CD14-positive monocyte (primary cell): ENCODE measurements at regions not wholly inside any gene's neighbourhood (a gene's known extent, or its start where the extent isn't known, plus 50 kb on each side); places are given as distances from the start of the nearest gene placed in this dataset.

Source experiments
- DNase-seq, 3 donors: peaks; one replicate each; pipeline ENCODE4 v3.0.0-alpha.2; 2011 to 2022
- H2AFZ ChIP-seq: 2 replicates; pipeline ENCODE4 v1.6.0; 2012; ENCODE audit warnings: mild to moderate bottlenecking, low read depth, low read length, inconsistent platforms; ENCODE audit not compliant: insufficient read depth, poor library complexity, severe bottlenecking
- H3K27ac ChIP-seq, 2 donors: 1 replicate in 1 of 2; 2 replicates in 1 of 2; pipeline ENCODE4 v1.5.1; 2012 to 2013; ENCODE audit warnings: low read length in 2 of 2, control low read depth in 1 of 2, inconsistent platforms in 1 of 2, low read depth in 1 of 2, mild to moderate bottlenecking in 1 of 2
- H3K27me3 ChIP-seq, 2 donors: one replicate each; pipeline versions ENCODE4 v1.6.0 to v1.6.1; 2011 to 2013; ENCODE audit warnings: low read length in 2 of 2; ENCODE audit not compliant: control insufficient read depth in 2 of 2, insufficient read depth in 2 of 2
- H3K36me3 ChIP-seq, 2 donors: replicated peaks in 1 of 2; 1 replicate in 1 of 2; 2 replicates in 1 of 2; pipeline versions ENCODE4 v1.5.1 to v1.6.1; 2012 to 2013; ENCODE audit warnings: low read length in 2 of 2, control low read depth in 1 of 2, inconsistent platforms in 1 of 2, mild to moderate bottlenecking in 1 of 2; ENCODE audit not compliant: insufficient read depth in 2 of 2, control insufficient read depth in 1 of 2
- H3K4me1 ChIP-seq, 2 donors: 1 replicate in 1 of 2; 2 replicates in 1 of 2; pipeline versions ENCODE4 v1.5.1 to v1.6.1; 2012 to 2013; ENCODE audit warnings: low read length in 2 of 2, control low read depth in 1 of 2, inconsistent platforms in 1 of 2, mild to moderate bottlenecking in 1 of 2, moderate library complexity in 1 of 2; ENCODE audit not compliant: insufficient read depth in 2 of 2, control insufficient read depth in 1 of 2
- H3K4me2 ChIP-seq: replicated peaks from 2 replicates; pipeline ENCODE3; 2012; ENCODE audit warnings: low read length, moderate library complexity, mild to moderate bottlenecking; ENCODE audit not compliant: poor library complexity, severe bottlenecking; ENCODE audit errors: extremely low read depth
- H3K4me3 ChIP-seq, 3 experiments: fragments of 200-600 bp in 1 of 3; sonication (generic) in 1 of 3; replicated peaks in 1 of 3; 1 replicate in 2 of 3; 2 replicates in 1 of 3; pipeline ENCODE4 v1.5.1; 2011 to 2013; ENCODE audit warnings: low read length in 3 of 3, mild to moderate bottlenecking in 3 of 3, control low read depth in 2 of 3, low read depth in 2 of 3, inconsistent platforms in 1 of 3, moderate library complexity in 1 of 3
- H3K79me2 ChIP-seq: 2 replicates; pipeline ENCODE4 v1.6.0; 2012; ENCODE audit warnings: mild to moderate bottlenecking, control low read depth, inconsistent platforms, low read length, moderate library complexity; ENCODE audit not compliant: insufficient read depth
- H3K9ac ChIP-seq: 2 replicates; pipeline ENCODE4 v1.6.0; 2017; ENCODE audit warnings: low read length, mild to moderate bottlenecking; ENCODE audit not compliant: insufficient read depth, poor library complexity, severe bottlenecking
- H3K9me3 ChIP-seq, 2 donors: replicated peaks in 1 of 2; 1 replicate in 1 of 2; 2 replicates in 1 of 2; pipeline versions ENCODE4 v1.5.1 to v1.6.1; 2012 to 2013; ENCODE audit warnings: low read length in 2 of 2, control low read depth in 1 of 2; ENCODE audit not compliant: control insufficient read depth in 1 of 2, insufficient read depth in 1 of 2
- H4K20me1 ChIP-seq: 2 replicates; pipeline ENCODE4 v1.6.0; 2012; ENCODE audit warnings: mild to moderate bottlenecking, low read length, control low read depth, moderate library complexity; ENCODE audit not compliant: insufficient read depth
- H3K27ac Mint-ChIP-seq, 7 donors: one replicate each; pipeline ENCODE4 v1.8.0; 2020; ENCODE audit warnings: mild to moderate bottlenecking in 7 of 7, mixed read lengths in 7 of 7, moderate library complexity in 6 of 7, inconsistent platforms in 2 of 7
- H3K27me3 Mint-ChIP-seq, 3 donors: one replicate each; pipeline ENCODE4 v1.8.0; 2021 to 2022; ENCODE audit warnings: low read depth in 3 of 3, mild to moderate bottlenecking in 3 of 3, mixed read lengths in 3 of 3, moderate library complexity in 3 of 3, inconsistent platforms in 1 of 3
- H3K36me3 Mint-ChIP-seq, 2 donors: one replicate each; pipeline ENCODE4 v1.8.0; 2020; ENCODE audit warnings: mixed read lengths in 2 of 2, inconsistent platforms in 1 of 2, mild to moderate bottlenecking in 1 of 2
- H3K4me1 Mint-ChIP-seq: one replicate; pipeline ENCODE4 v1.8.0; 2020; ENCODE audit warnings: mild to moderate bottlenecking, mixed read lengths
- H3K4me3 Mint-ChIP-seq, 2 donors: one replicate each; pipeline ENCODE4 v1.8.0; 2020; ENCODE audit warnings: mild to moderate bottlenecking in 2 of 2, mixed read lengths in 2 of 2, moderate library complexity in 1 of 2
- H3K9me3 Mint-ChIP-seq, 7 donors: one replicate each; pipeline ENCODE4 v1.8.0; 2020 to 2022; ENCODE audit warnings: mixed read lengths in 7 of 7, mild to moderate bottlenecking in 6 of 7, moderate library complexity in 6 of 7, inconsistent platforms in 2 of 7
- CTCF ChIP-seq: fragments of 200-600 bp; IDR thresholded peaks from one replicate; pipeline ENCODE4 v1.8.0; 2022; ENCODE audit warnings: antibody characterized with exemption, mild to moderate bottlenecking
- WGBS: methylation state at CpG from one replicate; pipeline ENCODE4 v1.1.5; 2013; ENCODE audit warnings: missing lambda C conversion rate; ENCODE audit not compliant: insufficient coverage; 5-methylcytosine and 5-hydroxymethylcytosine counted together
- intact Hi-C, 2 donors: fragments of 100-400 bp; cut with micrococcal nuclease; formaldehyde crosslinking; loops; one replicate each; pipeline versions ENCODE4 v1.15.0 to v1.15.1; 2023

DNA sequence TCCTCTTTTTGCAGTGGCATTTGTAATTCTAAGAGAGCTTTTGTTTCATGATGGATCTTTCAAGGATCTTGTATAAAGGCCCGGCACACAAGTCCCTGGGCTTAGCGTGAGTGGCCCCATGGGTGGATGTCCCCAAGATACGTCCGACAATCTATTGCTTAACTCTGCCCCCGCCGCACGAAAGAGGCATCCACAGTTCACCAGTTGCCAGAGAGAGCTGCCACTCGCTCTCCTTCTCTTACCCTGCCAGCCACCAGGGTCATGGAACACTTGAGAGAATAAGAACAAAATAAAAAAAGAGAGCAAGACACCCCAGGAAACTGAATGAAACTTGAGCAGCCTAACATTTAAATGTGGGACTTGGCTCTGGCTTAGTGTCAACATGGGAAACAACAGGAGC is 92.3 kb downstream of the CTAGE1 start:
- Mint-ChIP-seq H3K27me3 (peaks cover 9 to 14% (median 9%) of the 10 kb centered on the region in 3 donors), H3K4me3 (peak overlapping the region; percentile 27 to 73)

More for the DNA sequence above, 92.3 kb downstream of the CTAGE1 start:
- peaks cover 21% of the 10 kb centered on the region for H3K4me1 Mint-ChIP-seq
- Histone ChIP-seq H3K9ac (no peak overlapping the region), H4K20me1 (no peaks in the 10 kb centered on the region), H3K4me1 (peaks cover 43 to 51% of the 10 kb centered on the region in 2 donors), H3K4me3 (peak overlapping the region in 1 of 3 experiments; percentile 66), H3K27me3 (no peaks in the 10 kb centered on the region), H3K79me2 (no peaks in the 10 kb centered on the region), H3K9me3 (no peaks in the 10 kb centered on the region), H3K36me3 (no peaks in the 10 kb centered on the region), H2AFZ (peak overlapping the region; percentile 68), H3K27ac (peak overlapping the region; percentile 25 to 65), H3K4me2 (peak overlapping the region; percentile 56)
- peak in 1 of 3 donors; percentile 24 for DNase-seq
- intact Hi-C loops: no loop called here
- no peaks in the 10 kb centered on the region for H3K36me3 Mint-ChIP-seq
- 89% methylated on average over 8 of the region's 8 CpGs for WGBS
- peak overlapping the region in 5 of 7 donors; percentile 55 to 94 (median 91) for H3K27ac Mint-ChIP-seq
- TF ChIP-seq CTCF: no peak
- H3K9me3 Mint-ChIP-seq: peaks cover 0 to 6% (median 2%) of the 10 kb centered on the region in 7 donors
